ENCODE measurements at regions not wholly inside any gene's neighbourhood (a gene's known extent, or its start where the extent isn't known, plus 50 kb on each side); places are given as distances from the start of the nearest gene placed in this dataset.

- Mint-ChIP-seq H3K27me3 (ENCODE audit: insufficient read depth, low read depth, poor library complexity) (no peaks in the 10 kb centered on the region), H3K36me3 (ENCODE audit: low read depth) (no peaks in the 10 kb centered on the region), H3K4me3 (no peak overlapping the region), H3K4me1 (peaks cover 22% of the 10 kb centered on the region), H3K9me3 (no peaks in the 10 kb centered on the region), H3K27ac (no peak overlapping the region)
- Histone ChIP-seq H3K4me3 (no peak overlapping the region), H3K4me2 (no peak overlapping the region), H3K27me3 (ENCODE audit: insufficient read depth) (no peaks in the 10 kb centered on the region), H3K4me1 (ENCODE audit: insufficient read depth) (peaks cover 18% of the 10 kb centered on the region), H3K27ac (ENCODE audit: low read depth) (no peak overlapping the region), H3K36me3 (ENCODE audit: insufficient read depth) (no peaks in the 10 kb centered on the region), H2AFZ (peak overlapping the region; percentile 10; the same call in 1 of the 2 replicates), H3F3A (replicated peaks; ENCODE audit: low read depth) (no peaks in the 10 kb centered on the region), H3K9me2 (ENCODE audit: insufficient read depth) (0 out of 2 replicates have a peak, but pooled peaks cover 2% of the 10 kb centered on the region), H4K20me1 (replicated peaks; ENCODE audit: insufficient read depth) (no peaks in the 10 kb centered on the region), H3K79me2 (replicated peaks; ENCODE audit: insufficient read depth) (no peaks in the 10 kb centered on the region)
- ATAC-seq (no peak), DNase-seq (ENCODE audit: low spot score) (no peak)
- TF ChIP-seq JUNB (IDR thresholded peaks at IDR 0.05; ENCODE audit: unreplicated experiment) (no peak), EZH2 (IDR thresholded peaks at IDR 0.05; ENCODE audit: low read depth, unreplicated experiment) (no peak), REST (IDR thresholded peaks at IDR 0.05; ENCODE audit: unreplicated experiment) (no peak), ETS1 (IDR thresholded peaks at IDR 0.05) (no peak), POLR2AphosphoS5 (IDR thresholded peaks at IDR 0.05; ENCODE audit: low read depth) (no peak), EZH2phosphoT487 (IDR thresholded peaks at IDR 0.05; ENCODE audit: unreplicated experiment) (no peak), ZNF114 (CRISPR knock-in tag; IDR thresholded peaks at IDR 0.05) (no peak), ZNF331 (CRISPR knock-in tag; IDR thresholded peaks at IDR 0.05; ENCODE audit: low read depth) (no peak), ZNF462 (CRISPR knock-in tag; IDR thresholded peaks at IDR 0.05) (no peak), STAT1 (IDR thresholded peaks at IDR 0.05; ENCODE audit: unreplicated experiment) (no peak), CREB1 (CRISPR knock-in tag; IDR thresholded peaks at IDR 0.05; ENCODE audit: low read depth) (no peak), NANOG (IDR thresholded peaks at IDR 0.05; ENCODE audit: borderline replicate concordance) (no peak)
- TF ChIP-seq, protein P1, sequence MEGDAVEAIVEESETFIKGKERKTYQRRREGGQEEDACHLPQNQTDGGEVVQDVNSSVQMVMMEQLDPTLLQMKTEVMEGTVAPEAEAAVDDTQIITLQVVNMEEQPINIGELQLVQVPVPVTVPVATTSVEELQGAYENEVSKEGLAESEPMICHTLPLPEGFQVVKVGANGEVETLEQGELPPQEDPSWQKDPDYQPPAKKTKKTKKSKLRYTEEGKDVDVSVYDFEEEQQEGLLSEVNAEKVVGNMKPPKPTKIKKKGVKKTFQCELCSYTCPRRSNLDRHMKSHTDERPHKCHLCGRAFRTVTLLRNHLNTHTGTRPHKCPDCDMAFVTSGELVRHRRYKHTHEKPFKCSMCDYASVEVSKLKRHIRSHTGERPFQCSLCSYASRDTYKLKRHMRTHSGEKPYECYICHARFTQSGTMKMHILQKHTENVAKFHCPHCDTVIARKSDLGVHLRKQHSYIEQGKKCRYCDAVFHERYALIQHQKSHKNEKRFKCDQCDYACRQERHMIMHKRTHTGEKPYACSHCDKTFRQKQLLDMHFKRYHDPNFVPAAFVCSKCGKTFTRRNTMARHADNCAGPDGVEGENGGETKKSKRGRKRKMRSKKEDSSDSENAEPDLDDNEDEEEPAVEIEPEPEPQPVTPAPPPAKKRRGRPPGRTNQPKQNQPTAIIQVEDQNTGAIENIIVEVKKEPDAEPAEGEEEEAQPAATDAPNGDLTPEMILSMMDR (conservative IDR thresholded peaks at IDR 0.05; ENCODE audit: low read depth in 2 of 2), result no peak
Observed at GRCh38 chr2:224312741-224313140, 89.2 kb downstream of the FAM124B start.
